Urothelium cell line (cell line): ENCODE measurements at regions not wholly inside any gene's neighbourhood (a gene's known extent, or its start where the extent isn't known, plus 50 kb on each side); places are given as distances from the start of the nearest gene placed in this dataset.
A peak's percentile ranks its signal among the peaks of the same experiment; 100 is the strongest.
"Not testable (repeated sequence)": the region's sequence is repeated elsewhere in the genome, so short reads cannot be mapped to it uniquely, and the experiment has no call there.

Experiments used
- DNase-seq: peaks from one replicate; pipeline ENCODE4 v3.0.0; 2011; ENCODE audit warnings: low spot score, mixed read lengths
- FAIRE-seq: peaks from 2 replicates; lab custom pipeline; 2011; peaks lifted over from hg19 to GRCh38; lab: Jason Lieb, UNC

GRCh38 chr11:60592601-60593000, 77.4 kb downstream of the MS4A13 start:
- no peak for FAIRE-seq

GRCh38 chr11:60594998-60595642, 79.9 kb downstream of the MS4A13 start:
- FAIRE-seq (no peak), DNase-seq (no peak)

More at GRCh38 chr11:60592601-60593000, 77.4 kb downstream of the MS4A13 start:
- DNase-seq: no peak

- FAIRE-seq (no peak), DNase-seq (no peak)
Observed at GRCh38 chr11:60607483-60607882, 91.9 kb upstream of the MS4A8 start.

- FAIRE-seq: no peak
- no peak for DNase-seq
Observed at GRCh38 chr11:60609632-60610031, 89.8 kb upstream of the MS4A8 start.

- DNase-seq: no peak
- no peak for FAIRE-seq
Observed at GRCh38 chr11:60610702-60611101, 88.7 kb upstream of the MS4A8 start.

GRCh38 chr11:60615497-60615896, 83.9 kb upstream of the MS4A8 start:
- FAIRE-seq: no peak
- DNase-seq: no peak

DNA sequence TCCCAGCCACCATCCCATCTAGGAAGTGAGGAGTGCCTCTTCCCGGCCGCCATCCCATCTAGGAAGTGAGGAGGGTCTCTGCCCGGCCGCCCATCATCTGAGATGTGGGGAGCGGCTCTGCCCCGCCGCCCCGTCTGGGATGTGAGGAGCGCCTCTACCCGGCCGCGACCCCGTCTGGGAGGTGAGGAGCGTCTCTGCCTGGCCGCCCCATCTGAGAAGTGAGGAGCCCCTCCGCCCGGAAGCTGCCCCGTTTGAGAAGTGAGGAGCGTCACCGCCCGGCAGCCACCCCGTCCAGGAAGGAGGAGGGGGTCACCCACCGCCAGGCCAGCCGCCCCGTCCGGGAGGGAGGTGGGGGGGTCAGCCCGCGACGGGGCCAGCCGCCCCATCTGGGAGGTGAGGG, 77.5 kb upstream of the MS4A8 start:
- FAIRE-seq, DNase-seq: not testable (repeated sequence)

DNA sequence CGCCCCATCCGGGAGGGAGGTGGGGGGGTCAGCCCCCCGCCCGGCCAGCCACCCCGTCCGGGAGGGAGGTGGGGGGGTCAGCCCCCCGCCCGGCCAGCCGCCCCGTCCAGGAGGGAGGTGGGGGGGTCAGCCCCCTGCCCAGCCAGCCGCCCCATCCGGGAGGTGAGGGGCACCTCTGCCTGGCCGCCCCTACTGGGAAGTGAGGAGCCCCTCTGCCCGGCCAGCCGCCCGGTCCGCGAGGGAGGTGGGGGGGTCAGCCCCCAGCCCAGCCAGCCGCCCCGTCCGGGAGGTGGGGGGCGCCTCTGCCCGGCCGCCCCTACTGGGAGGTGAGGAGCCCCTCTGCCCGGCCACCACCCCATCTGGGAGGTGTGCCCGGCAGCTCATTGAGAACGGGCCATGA, 76.6 kb upstream of the MS4A8 start:
- FAIRE-seq, DNase-seq: not testable (repeated sequence)

DNA sequence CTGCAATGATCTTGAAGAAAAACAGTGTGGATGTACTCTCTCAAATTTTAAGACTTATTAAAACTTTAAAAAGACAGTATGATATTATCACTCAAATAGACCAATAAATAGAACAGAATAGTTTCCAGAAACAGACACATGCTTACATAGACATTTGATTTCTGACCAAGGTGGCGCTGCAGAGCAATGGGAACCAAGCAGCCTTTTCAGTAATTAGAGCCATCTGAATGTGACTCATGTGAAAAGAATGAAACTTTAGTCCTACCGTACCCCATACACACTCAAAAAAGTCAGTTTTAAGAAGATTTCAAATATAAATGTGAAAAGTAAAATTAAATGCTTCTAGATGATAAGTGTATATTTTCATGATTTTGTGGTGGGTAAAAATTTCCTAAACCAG, 74.2 kb upstream of the MS4A8 start:
- no peak for FAIRE-seq
- DNase-seq: peak; percentile 43

DNA sequence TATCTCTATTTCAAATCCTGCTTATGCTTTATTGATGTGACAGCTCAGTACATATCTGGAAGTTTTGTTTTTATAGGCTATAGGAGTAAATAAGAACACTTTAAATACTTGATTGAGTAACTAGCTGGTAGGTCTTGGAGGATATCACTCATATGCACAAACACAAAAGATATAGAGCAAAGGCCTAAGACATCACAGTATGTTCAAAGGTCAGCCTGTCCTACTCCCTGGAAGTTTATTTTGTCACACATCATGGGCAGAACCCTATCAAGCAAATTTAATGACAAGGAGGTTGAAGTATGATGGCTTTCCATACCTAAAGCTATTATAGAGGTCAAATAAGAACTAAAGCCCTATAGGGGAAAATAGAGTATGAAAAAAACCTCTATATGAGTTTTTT, 70.0 kb upstream of the MS4A8 start:
- DNase-seq (no peak), FAIRE-seq (no peak)

- no peak for DNase-seq
- FAIRE-seq: no peak
Observed at GRCh38 chr11:60631944-60632343, 67.5 kb upstream of the MS4A8 start.

- FAIRE-seq (no peak), DNase-seq (no peak)
Observed at GRCh38 chr11:60633645-60634044, 65.8 kb upstream of the MS4A8 start.

DNA sequence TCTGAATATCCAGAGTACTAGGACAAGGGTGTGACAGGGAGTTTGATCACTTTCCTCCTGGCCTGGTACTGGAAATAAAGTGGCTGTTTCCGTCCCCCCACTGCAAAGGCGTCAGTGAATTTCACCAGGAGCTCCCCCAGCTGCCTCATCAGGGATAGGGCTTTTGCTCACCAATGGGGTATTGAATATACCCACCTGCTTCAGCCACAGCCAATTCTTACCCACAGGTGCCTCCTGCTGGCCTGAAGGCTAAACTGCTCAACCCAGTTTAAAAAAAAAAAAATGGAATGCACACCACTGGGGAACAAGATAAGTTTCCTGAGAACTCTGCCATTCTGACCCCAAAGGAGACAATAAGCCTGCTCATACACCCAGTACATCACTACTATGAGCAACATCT, 65.3 kb upstream of the MS4A8 start:
- no peak for FAIRE-seq
- DNase-seq: no peak

DNA sequence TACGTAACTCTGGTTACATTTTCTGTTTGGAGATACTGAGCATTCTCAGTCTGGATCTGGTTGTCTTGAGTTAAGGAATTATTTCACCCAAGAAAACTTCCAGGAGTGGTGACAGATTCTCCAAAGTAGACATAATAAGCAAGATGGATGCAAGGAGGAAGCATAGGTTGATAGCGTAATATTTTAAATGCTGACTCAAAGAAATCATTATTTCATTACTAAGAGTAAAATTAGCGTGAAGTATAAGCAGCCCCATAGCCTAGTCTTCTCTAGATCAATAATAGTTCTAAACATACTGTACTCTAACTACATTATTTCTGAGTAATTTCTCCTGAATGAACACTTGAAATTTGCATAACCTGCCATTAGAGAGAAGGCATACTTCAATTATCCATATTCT, 57.5 kb upstream of the MS4A8 start:
- FAIRE-seq (no peak), DNase-seq (no peak)

DNA sequence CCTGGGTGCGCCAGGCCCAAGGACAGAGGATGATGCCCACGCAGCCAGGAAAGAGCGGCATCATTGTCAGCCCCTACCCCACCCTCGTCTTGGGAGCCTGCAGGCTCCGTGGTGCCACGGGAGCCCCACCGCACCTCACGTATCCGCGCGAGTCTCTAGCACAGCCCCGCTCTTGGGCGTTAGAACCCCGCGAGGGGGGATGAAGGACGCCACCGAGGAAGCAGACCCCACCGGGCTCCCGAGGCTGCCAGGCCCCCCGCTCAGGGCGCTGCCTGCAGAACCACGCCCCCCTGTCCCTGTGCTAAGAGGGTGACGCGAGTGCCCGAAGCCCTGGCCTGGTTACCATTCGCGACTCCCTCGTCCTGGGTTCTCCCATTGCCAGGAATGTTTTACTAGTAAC, 52.3 kb upstream of the MS4A8 start:
- DNase-seq (no peak), FAIRE-seq (no peak)
